ENCODE measurements at regions not wholly inside any gene's neighbourhood (a gene's known extent, or its start where the extent isn't known, plus 50 kb on each side); places are given as distances from the start of the nearest gene placed in this dataset.

DNA sequence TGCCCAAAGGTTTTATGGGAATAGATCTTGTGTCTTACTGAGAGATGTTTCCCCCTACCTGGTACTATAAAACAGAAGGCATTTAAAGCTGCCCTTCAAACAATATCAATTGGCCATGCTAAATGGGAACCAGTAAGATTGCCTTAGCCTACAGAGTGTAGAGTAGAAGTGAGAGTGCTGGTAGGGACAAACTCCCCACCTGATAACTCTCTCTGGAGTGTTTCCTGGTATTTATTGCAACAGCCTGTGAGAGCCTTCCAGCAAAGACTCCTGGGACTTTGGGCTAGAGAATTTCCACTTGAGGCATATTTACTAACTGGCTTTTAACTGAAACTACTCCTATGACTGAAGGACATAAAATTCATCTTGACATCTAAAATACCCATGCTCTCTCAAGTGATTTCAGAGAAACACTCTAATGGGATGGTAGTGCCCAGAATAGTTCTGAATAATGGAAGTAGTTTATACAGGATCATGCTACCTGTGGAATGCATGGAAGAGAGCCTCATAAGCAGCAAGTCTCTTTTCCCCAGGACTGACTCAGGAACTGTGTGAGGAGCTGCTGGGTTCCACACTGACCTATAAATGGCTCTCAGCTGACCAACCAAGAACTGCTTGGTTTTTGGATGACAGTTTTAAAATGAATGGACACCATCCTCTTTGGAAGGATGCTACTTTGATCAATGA lies 132.7 kb upstream of the SLITRK5 start:
- Histone ChIP-seq H3K79me2 (ENCODE audit: insufficient read depth, low read depth, low read length) (no peaks in the 10 kb centered on the region), H3K36me3 (ENCODE audit: insufficient read depth, low read length) (no peaks in the 10 kb centered on the region), H3K4me1 (ENCODE audit: insufficient read depth, low read length, poor library complexity, severe bottlenecking) (peaks cover 4% of the 10 kb centered on the region), H4K20me1 (ENCODE audit: insufficient read depth, low read length) (no peaks in the 10 kb centered on the region), H3K9me3 (ENCODE audit: low read length) (no peaks in the 10 kb centered on the region), H3K9me2 (ENCODE audit: insufficient read depth, low read length) (no peaks in the 10 kb centered on the region), H3K4me3 (ENCODE audit: low read depth, low read length, poor library complexity, severe bottlenecking) (no peak overlapping the region), H2AFZ (ENCODE audit: low read length) (no peak overlapping the region), H3K27ac (ENCODE audit: low read depth, low read length, poor library complexity, severe bottlenecking) (no peak overlapping the region), H3K4me2 (ENCODE audit: low read length) (no peak overlapping the region)
- no peak for TF ChIP-seq EZH2phosphoT487 (IDR thresholded peaks at IDR 0.05; ENCODE audit: borderline replicate concordance, low read depth, low read length)
- BruUV-seq (replicated peaks) = no TSS peak
- DNase-seq (ENCODE audit: low spot score) = no peak
- ChIA-PET POLR2A (interaction anchor here (0.7 kb wide), 1 partner anchor 111 kb away, joined by 3 read pairs; no protein-coding TSS in a partner anchor), CTCF (ENCODE audit: unreplicated experiment) (no interaction called here)
- intact Hi-C loops (cut with micrococcal nuclease; ENCODE audit: unreplicated experiment) = no loop called here

DNA sequence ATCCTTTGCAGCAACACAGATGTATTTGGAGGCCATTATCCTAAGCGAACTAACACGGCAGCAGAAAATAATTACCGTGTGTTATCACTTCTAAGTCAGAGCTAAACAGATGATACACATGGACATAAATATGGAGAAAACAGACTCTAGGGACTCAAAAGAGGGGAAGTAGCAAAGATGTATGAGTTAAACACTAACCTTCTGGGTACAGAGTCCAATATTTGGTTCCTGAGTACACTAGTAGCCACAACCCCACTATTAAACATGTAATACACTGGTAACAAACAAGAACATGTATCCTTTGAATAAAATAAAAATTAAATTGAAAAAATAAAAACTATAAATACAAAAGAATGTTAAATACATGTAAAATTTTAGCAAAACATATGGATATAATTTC lies 118.0 kb upstream of the SLITRK5 start:
- no peak overlapping the region for H2AFZ ChIP-seq (ENCODE audit: low read length)
- intact Hi-C loops (cut with micrococcal nuclease; ENCODE audit: unreplicated experiment) = no loop called here
- H4K20me1 ChIP-seq (ENCODE audit: insufficient read depth, low read length) = no peaks in the 10 kb centered on the region
- no peaks in the 10 kb centered on the region for H3K9me2 ChIP-seq (ENCODE audit: insufficient read depth, low read length)
- H3K4me2 ChIP-seq (ENCODE audit: low read length) = no peak overlapping the region
- POLR2A ChIA-PET = interaction anchor here (0.6 to 1.2 kb wide), 2 partner anchors 10 to 36 kb away, joined by 3 read pairs; no protein-coding TSS in a partner anchor
- no peaks in the 10 kb centered on the region for H3K79me2 ChIP-seq (ENCODE audit: insufficient read depth, low read depth, low read length)
- H3K9me3 ChIP-seq (ENCODE audit: low read length) = no peaks in the 10 kb centered on the region
- no TSS peak for BruUV-seq (replicated peaks)
- CTCF ChIA-PET (ENCODE audit: unreplicated experiment) = no interaction called here
- H3K36me3 ChIP-seq (ENCODE audit: insufficient read depth, low read length) = no peaks in the 10 kb centered on the region
- H3K27ac ChIP-seq (ENCODE audit: low read depth, low read length, poor library complexity, severe bottlenecking) = no peak overlapping the region
- DNase-seq (ENCODE audit: low spot score) = no peak
- H3K4me3 ChIP-seq (ENCODE audit: low read depth, low read length, poor library complexity, severe bottlenecking) = no peak overlapping the region
- TF ChIP-seq, protein P1, sequence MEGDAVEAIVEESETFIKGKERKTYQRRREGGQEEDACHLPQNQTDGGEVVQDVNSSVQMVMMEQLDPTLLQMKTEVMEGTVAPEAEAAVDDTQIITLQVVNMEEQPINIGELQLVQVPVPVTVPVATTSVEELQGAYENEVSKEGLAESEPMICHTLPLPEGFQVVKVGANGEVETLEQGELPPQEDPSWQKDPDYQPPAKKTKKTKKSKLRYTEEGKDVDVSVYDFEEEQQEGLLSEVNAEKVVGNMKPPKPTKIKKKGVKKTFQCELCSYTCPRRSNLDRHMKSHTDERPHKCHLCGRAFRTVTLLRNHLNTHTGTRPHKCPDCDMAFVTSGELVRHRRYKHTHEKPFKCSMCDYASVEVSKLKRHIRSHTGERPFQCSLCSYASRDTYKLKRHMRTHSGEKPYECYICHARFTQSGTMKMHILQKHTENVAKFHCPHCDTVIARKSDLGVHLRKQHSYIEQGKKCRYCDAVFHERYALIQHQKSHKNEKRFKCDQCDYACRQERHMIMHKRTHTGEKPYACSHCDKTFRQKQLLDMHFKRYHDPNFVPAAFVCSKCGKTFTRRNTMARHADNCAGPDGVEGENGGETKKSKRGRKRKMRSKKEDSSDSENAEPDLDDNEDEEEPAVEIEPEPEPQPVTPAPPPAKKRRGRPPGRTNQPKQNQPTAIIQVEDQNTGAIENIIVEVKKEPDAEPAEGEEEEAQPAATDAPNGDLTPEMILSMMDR (conservative IDR thresholded peaks at IDR 0.05; ENCODE audit: low read length) = no peak
- no peak for TF ChIP-seq EZH2phosphoT487 (IDR thresholded peaks at IDR 0.05; ENCODE audit: borderline replicate concordance, low read depth, low read length)
- no peaks in the 10 kb centered on the region for H3K4me1 ChIP-seq (ENCODE audit: insufficient read depth, low read length, poor library complexity, severe bottlenecking)

DNA sequence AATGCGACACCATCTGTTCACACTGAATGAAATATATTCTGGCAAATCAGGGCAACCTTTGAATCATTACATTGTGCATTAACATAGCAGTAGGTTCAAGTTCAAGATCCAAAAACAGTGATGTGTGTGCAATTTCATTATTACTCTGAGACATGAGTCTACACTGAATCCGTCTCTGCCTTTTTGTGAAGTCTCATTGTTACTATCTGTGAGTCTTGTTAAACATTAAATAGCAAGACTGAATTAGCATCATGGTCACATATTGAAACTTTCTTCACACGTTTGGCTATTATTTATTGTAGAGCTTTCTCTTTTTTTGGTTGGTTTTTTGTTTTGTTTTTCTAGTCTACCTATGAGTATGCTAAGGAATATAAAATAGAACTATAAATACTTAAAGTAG lies 117.1 kb upstream of the SLITRK5 start:
- H3K9me3 ChIP-seq (ENCODE audit: low read length) = no peaks in the 10 kb centered on the region
- H3K4me1 ChIP-seq (ENCODE audit: insufficient read depth, low read length, poor library complexity, severe bottlenecking) = no peaks in the 10 kb centered on the region
- no peaks in the 10 kb centered on the region for H4K20me1 ChIP-seq (ENCODE audit: insufficient read depth, low read length)
- H3K9me2 ChIP-seq (ENCODE audit: insufficient read depth, low read length) = no peaks in the 10 kb centered on the region
- ChIA-PET CTCF (ENCODE audit: unreplicated experiment) (no interaction called here), POLR2A (interaction anchor here (0.7 to 1.3 kb wide), 6 partner anchors 10 to 40 kb away, joined by 3 to 8 read pairs (median 3); no protein-coding TSS in a partner anchor)
- DNase-seq (ENCODE audit: low spot score) = no peak
- no peak overlapping the region for H3K4me3 ChIP-seq (ENCODE audit: low read depth, low read length, poor library complexity, severe bottlenecking)
- BruUV-seq (replicated peaks) = no TSS peak
- H3K4me2 ChIP-seq (ENCODE audit: low read length) = no peak overlapping the region
- no peaks in the 10 kb centered on the region for H3K36me3 ChIP-seq (ENCODE audit: insufficient read depth, low read length)
- TF ChIP-seq, protein P1 (conservative IDR thresholded peaks at IDR 0.05; ENCODE audit: low read length) = no peak
- TF ChIP-seq EZH2phosphoT487 (IDR thresholded peaks at IDR 0.05; ENCODE audit: borderline replicate concordance, low read depth, low read length) = no peak
- intact Hi-C loops (cut with micrococcal nuclease; ENCODE audit: unreplicated experiment) = no loop called here
- no peak overlapping the region for H2AFZ ChIP-seq (ENCODE audit: low read length)
- H3K79me2 ChIP-seq (ENCODE audit: insufficient read depth, low read depth, low read length) = no peaks in the 10 kb centered on the region
- no peak overlapping the region for H3K27ac ChIP-seq (ENCODE audit: low read depth, low read length, poor library complexity, severe bottlenecking)
